SKM-1 (cell line): ENCODE measurements at regions not wholly inside any gene's neighbourhood (a gene's known extent, or its start where the extent isn't known, plus 50 kb on each side); places are given as distances from the start of the nearest gene placed in this dataset.
"Not testable (repeated sequence)": the region's sequence is repeated elsewhere in the genome, so short reads cannot be mapped to it uniquely, and the experiment has no call there.

ENCODE experiments used
- DNase-seq: peaks from one replicate; lab custom pipeline; 2025; ENCODE audit not compliant: unreplicated experiment; lab: John Stamatoyannopoulos, UW

- DNase-seq: no peak
These were observed 150.4 kb downstream of the BTBD3 start for GRCh38 chr20:12068121-12068520.

DNA sequence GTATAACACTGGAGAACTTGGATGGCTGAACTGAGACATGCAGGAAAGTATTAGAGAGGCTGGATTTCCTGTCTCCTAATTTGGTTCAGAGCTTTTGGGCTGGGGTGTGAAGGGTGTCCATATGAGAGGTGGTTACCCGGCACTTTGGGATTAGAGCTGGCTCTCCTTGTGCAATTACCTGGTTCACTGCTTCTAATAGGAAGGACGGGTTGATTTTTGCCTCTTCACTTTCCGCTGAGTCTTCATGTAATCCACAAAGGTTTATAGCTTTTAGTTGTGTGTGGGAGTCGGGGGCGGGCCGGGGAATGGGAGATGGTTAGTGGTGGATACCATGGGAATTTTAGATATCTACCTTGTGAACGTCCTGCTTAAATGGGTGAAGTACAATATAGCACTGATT, 151.5 kb downstream of the BTBD3 start:
- no peak for DNase-seq

GRCh38 chr20:12072221-12072953, 154.7 kb downstream of the BTBD3 start:
- DNase-seq: no peak

DNA sequence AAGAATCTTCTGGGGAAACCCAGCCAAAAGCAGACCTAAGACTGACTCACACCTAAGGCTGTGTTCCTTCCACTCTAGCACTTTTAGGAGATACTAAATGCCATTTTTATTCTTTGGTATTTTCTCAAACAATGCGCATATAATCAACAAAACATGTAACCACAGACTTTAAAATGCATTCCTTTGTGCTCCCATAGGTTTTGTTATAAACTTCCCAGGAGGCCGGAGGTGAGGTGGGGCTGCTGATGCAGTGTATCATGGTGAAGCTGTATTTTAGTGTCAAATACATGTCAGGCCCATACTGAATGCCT, 155.2 kb downstream of the BTBD3 start:
- DNase-seq: no peak

- no peak for DNase-seq
These were observed 156.5 kb downstream of the BTBD3 start for GRCh38 chr20:12074111-12074655.

- no peak for DNase-seq
These were observed 158.5 kb downstream of the BTBD3 start for GRCh38 chr20:12076200-12076599.

GRCh38 chr20:12077875-12078274, 160.2 kb downstream of the BTBD3 start:
- no peak for DNase-seq

- no peak for DNase-seq
These were observed 161.8 kb downstream of the BTBD3 start for GRCh38 chr20:12079490-12079889.

DNA sequence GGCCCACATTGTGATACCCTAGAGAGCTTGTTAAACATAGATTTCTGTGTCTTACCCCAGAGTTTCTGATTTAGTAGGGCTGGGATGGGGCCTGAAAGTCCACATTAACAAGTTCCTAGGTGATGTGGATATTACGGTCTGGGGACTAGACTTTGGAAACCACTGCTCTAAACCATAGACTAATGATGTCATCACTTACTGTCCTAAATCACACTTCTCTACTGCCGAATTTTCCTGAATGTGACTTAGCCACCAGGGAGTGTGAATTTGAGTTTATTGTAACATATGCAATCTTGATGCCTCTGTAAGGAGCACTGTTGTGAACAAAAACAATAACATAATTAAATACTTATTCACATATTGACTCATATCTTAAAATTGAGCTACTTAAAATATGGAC, 165.6 kb downstream of the BTBD3 start:
- DNase-seq: no peak

GRCh38 chr20:12084482-12084881, 166.8 kb downstream of the BTBD3 start:
- DNase-seq: no peak

DNA sequence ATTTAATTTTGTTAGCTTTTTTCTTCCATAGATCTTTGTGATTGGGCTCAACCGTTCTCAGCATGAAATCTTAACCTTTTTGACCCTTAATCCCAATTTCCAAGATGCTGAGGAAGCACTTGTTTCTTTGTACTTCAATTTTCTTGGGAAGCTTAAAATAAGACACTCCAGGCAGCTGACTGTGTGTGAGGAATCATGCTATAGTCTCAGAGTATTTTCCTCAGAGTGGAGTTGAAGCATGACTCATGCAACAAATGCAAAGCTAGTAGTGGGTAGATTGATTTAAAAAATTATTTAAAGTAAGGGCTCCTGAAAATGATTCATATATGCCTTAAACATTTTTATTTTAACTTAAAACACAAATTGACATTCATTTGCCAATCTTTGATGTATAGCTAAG, 168.7 kb downstream of the BTBD3 start:
- DNase-seq: no peak

DNA sequence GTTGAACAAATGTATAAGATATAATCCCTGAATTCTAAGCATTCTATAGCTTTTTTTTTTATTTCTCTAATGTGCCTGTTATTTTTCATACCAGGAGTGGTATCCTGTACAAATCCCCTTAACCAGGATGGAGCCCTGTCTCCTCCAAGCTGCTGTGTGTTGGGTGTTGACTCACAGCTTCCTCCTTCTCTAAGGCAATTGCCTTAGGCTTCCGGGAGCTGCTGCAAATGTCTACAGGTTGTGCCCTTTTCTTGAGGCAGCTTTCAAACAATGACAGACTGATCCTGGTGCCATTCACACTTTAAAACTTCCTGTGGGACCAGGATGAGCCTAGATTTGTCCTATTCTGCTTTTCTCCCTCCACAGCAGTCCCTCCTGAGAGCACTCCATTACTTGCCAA, 173.2 kb downstream of the BTBD3 start:
- DNase-seq: no peak

DNA sequence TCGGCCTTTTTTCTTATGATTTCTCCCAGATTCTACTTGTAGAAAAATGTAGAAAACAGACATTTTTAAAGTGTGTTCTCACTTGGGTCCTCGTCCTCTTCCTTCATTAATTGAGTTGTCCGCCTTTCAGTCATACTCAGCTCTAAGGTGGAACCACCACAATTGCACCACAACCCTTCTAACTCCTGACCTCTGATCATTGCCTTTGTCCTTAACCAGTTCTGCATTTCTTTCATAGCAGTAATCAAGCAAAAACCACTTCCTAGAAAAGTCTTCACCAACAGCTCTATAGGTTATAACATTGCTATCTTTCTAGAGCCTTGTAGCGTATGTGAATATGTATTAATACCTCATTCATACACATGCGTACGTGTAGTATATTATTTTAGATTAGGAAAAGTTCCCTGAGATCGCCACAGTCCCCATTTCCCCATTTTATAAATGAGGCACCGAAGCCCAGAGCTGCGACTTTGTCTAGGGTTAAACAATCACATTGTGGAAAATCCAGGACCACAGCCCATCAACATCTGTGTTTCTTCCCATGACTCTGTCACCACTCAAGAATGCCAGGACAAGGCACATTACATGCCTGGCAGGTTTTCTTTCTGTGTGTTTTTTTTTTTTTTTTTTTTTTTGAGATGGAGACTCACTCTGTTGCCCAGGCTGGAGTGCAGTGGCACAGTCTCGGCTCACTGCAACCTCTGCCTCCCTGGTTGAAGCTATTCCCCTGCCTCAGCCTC, 175.5 kb downstream of the BTBD3 start:
- peak; percentile 30 for DNase-seq

- not testable (repeated sequence) for DNase-seq
These were observed 176.1 kb downstream of the BTBD3 start for GRCh38 chr20:12093797-12094190.

DNA sequence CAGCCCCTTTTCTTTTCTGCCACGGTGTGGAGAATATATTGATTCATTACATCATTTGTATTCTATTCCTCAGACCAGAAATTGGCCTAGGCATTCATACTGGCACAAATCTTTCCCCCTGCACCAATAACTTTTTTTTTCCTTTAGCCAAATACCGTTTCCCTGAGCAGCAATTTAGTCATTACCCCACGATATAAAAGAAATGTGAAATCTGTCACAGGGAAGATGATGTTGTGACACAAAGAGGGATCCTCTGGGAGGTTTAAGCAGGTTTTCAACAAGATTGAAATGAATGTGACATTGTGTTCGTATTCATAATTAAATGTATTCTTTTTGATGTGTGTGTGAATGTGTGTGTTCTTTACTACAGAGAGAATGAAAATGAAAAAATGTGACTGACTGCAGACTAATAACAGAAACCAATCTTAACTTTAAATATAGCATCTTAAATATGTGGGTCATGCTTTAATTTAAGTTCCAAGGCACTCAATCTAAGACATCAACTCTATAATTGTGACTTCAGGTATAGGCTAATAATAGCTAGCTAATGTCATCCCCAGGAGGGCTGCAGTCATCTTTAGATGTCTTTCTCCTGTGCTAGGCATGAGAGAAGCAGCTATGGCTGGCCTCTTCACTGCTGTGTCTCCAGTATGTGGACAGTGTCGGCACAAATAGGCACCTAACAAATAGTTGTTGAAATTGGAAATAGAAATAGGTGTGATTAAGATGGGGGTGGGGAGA, 177.7 kb downstream of the BTBD3 start:
- no peak for DNase-seq

GRCh38 chr20:12098421-12098820, 180.7 kb downstream of the BTBD3 start:
- DNase-seq: no peak

DNA sequence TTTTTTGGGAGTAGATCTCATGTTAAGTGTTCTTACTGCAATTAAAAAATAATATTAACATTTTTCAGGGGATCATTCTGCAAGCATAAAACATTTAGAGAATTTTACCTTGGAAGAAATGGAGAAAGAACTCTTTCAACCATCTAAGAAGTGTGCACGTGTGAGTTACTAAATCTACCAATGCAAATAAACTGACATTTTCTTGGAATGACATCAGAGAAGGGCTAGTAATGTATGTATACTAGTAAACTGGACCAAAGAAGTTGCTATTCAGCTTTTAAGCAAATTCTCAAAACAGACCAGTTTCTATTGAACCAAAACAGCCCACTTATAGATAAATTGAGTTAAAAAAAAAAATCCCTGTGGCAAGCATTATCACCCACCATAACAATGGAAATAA, 191.2 kb downstream of the BTBD3 start:
- no peak for DNase-seq

- DNase-seq: no peak
These were observed 192.6 kb downstream of the BTBD3 start for GRCh38 chr20:12110274-12110673.

GRCh38 chr20:12110711-12111110, 193.0 kb downstream of the BTBD3 start:
- no peak for DNase-seq

- DNase-seq: no peak
These were observed 193.9 kb downstream of the BTBD3 start for GRCh38 chr20:12111431-12112088.

DNA sequence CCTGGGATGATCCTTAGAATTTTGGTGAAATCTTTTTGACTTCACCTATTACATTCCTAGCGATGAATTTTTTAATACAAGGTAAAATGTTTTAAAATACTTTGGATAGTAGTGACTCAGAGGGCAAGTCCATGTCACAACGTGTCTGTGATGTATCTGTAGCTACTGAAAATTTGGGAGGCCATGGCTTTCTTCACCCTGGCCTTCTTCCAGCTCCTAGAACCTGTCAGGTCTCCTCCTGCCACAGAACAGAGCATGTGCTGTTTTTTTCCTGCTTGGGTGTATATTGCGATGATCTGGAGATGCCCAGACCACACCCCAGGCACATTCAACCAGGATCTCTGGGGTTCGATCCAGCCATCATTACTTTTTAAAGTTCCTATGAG, 194.4 kb downstream of the BTBD3 start:
- DNase-seq: no peak
